ENCODE measurements at regions not wholly inside any gene's neighbourhood (a gene's known extent, or its start where the extent isn't known, plus 50 kb on each side); places are given as distances from the start of the nearest gene placed in this dataset.

GRCh38 chr20:57102160-57102559, 164.3 kb downstream of the BMP7 start:
- TF ChIP-seq CTCF (IDR thresholded peaks at IDR 0.05; ENCODE audit: insufficient read depth, low read depth, low read length, missing control alignments) = no peak
- DNase-seq (ENCODE audit: low read depth) = no peak
- H3K4me3 ChIP-seq (ENCODE audit: low read depth, low read length) = no peak overlapping the region

GRCh38 chr20:57102566-57102965, 163.9 kb downstream of the BMP7 start:
- DNase-seq (ENCODE audit: low read depth) = no peak
- no peak for TF ChIP-seq CTCF (IDR thresholded peaks at IDR 0.05; ENCODE audit: insufficient read depth, low read depth, low read length, missing control alignments)

GRCh38 chr20:57103146-57103800, 163.2 kb downstream of the BMP7 start:
- no peak overlapping the region for H3K4me3 ChIP-seq (ENCODE audit: low read depth, low read length)
- DNase-seq (ENCODE audit: low read depth) = no peak
- no peak for TF ChIP-seq CTCF (IDR thresholded peaks at IDR 0.05; ENCODE audit: insufficient read depth, low read depth, low read length, missing control alignments)

More at GRCh38 chr20:57102566-57102965, 163.9 kb downstream of the BMP7 start:
- no peak overlapping the region for H3K4me3 ChIP-seq (ENCODE audit: low read depth, low read length)

GRCh38 chr20:57104113-57104512, 162.3 kb downstream of the BMP7 start:
- H3K4me3 ChIP-seq (ENCODE audit: low read depth, low read length) = no peak overlapping the region
- no peak for DNase-seq (ENCODE audit: low read depth)
- TF ChIP-seq CTCF (IDR thresholded peaks at IDR 0.05; ENCODE audit: insufficient read depth, low read depth, low read length, missing control alignments) = no peak

- no peak for DNase-seq (ENCODE audit: low read depth)
- no peak overlapping the region for H3K4me3 ChIP-seq (ENCODE audit: low read depth, low read length)
- TF ChIP-seq CTCF (IDR thresholded peaks at IDR 0.05; ENCODE audit: insufficient read depth, low read depth, low read length, missing control alignments) = no peak
Measured at GRCh38 chr20:57104651-57105204, 161.7 kb downstream of the BMP7 start.

- no peak for TF ChIP-seq CTCF (IDR thresholded peaks at IDR 0.05; ENCODE audit: insufficient read depth, low read depth, low read length, missing control alignments)
- H3K4me3 ChIP-seq (ENCODE audit: low read depth, low read length) = no peak overlapping the region
- DNase-seq (ENCODE audit: low read depth) = no peak
Measured at GRCh38 chr20:57106030-57106682, 160.3 kb downstream of the BMP7 start.
